Ovary (tissue), 7 donors: ENCODE measurements at regions not wholly inside any gene's neighbourhood (a gene's known extent, or its start where the extent isn't known, plus 50 kb on each side); places are given as distances from the start of the nearest gene placed in this dataset.

ENCODE experiments used
- DNase-seq, 5 donors: peaks; one replicate each; pipeline ENCODE4 v3.0.0-alpha.2; 2019 to 2020
- H3K27ac ChIP-seq, 2 donors: fragments of 200-600 bp; one replicate each; pipeline versions ENCODE4 v1.5.1 to v1.8.0; 2019 to 2022
- H3K27me3 ChIP-seq: fragments of 200-600 bp; one replicate; pipeline ENCODE4 v1.8.0; 2022
- H3K36me3 ChIP-seq: fragments of 200-600 bp; sonication (generic); one replicate; pipeline ENCODE4 v1.5.1; 2019
- H3K4me1 ChIP-seq: one replicate; pipeline ENCODE4 v1.8.1; 2013; ENCODE audit warnings: mild to moderate bottlenecking, moderate library complexity; ENCODE audit not compliant: insufficient read depth
- H3K4me3 ChIP-seq: fragments of 200-600 bp; sonication (generic); one replicate; pipeline ENCODE4 v1.5.1; 2017
- H3K9me3 ChIP-seq, 2 donors: fragments of 200-600 bp in 1 of 2; sonication (generic) in 1 of 2; one replicate each; pipeline versions ENCODE4 v1.5.1 to v1.8.1; 2013 to 2019; ENCODE audit warnings: mild to moderate bottlenecking in 1 of 2, moderate library complexity in 1 of 2
- CTCF ChIP-seq, 3 donors: fragments of 450-650 bp in 2 of 3; fragments of 200-600 bp in 1 of 3; IDR thresholded peaks; one replicate each; pipeline versions ENCODE4 v1.5.1 to v1.8.0; 2016 to 2022; ENCODE audit warnings: antibody characterized with exemption in 3 of 3, mild to moderate bottlenecking in 1 of 3
- EP300 ChIP-seq: sonication (generic); formaldehyde crosslinking; IDR thresholded peaks from one replicate; pipeline ENCODE4 v1.6.1; 2017; ENCODE audit warnings: antibody characterized with exemption
- POLR2A ChIP-seq: fragments of 450-650 bp; IDR thresholded peaks from one replicate; pipeline ENCODE4 v1.6.1; 2017; ENCODE audit warnings: antibody characterized with exemption, mild to moderate bottlenecking, moderate library complexity
- WGBS, 3 donors: extraction: QIAGEN DNeasy Blood & Tissue Kit in 1 of 3; methylation state at CpG; one replicate each; pipeline versions ENCODE4 v1.1.5 to v1.1.7; 2013 to 2017; 5-methylcytosine and 5-hydroxymethylcytosine counted together
- intact Hi-C, 4 donors: fragments of 100-400 bp; cut with DNase I; formaldehyde crosslinking; loops; one replicate each; pipeline versions ENCODE4 v1.11.0 to v1.15.1; 2022 to 2023
- donor health status: DM: no; HTN: no; CAD: no; lungs with moderate emphysema.
- donor health status: DM: no; HTN: no; CAD: no.
- donor health status: Bipolar disorder and iron deficiency.
- donor health status: DM: no; HTN: no; CAD: no.
- donor health status: DM: yes; HTN: yes; CAD: no.

- intact Hi-C loops, result no loop called here
- WGBS, 3 donors, result 79 to 89% (median 84%) methylated on average over 3 of the region's 3 CpGs
Measured at GRCh38 chr5:35297755-35298154, 67.5 kb upstream of the PRLR start.

GRCh38 chr5:35294976-35295375 is 64.7 kb upstream of the PRLR start:
- H3K9me3 ChIP-seq, result no peaks in the 10 kb centered on the region
- H3K27ac ChIP-seq, result no peak overlapping the region
- no peaks in the 10 kb centered on the region for H3K27me3 ChIP-seq
- DNase-seq, result no peak
- WGBS, 3 donors, result 69 to 84% (median 82%) methylated on average over 2 of the region's 2 CpGs
- intact Hi-C loops, result no loop called here
- TF ChIP-seq POLR2A, result no peak
- no peak for TF ChIP-seq CTCF (IDR thresholded peaks at IDR 0.05)
- no peak for TF ChIP-seq EP300
- no peaks in the 10 kb centered on the region for H3K4me1 ChIP-seq
- no peaks in the 10 kb centered on the region for H3K36me3 ChIP-seq
- H3K4me3 ChIP-seq, result no peak overlapping the region

More at GRCh38 chr5:35297755-35298154, 67.5 kb upstream of the PRLR start:
- no peaks in the 10 kb centered on the region for H3K27me3 ChIP-seq
- no peak for DNase-seq
- no peaks in the 10 kb centered on the region for H3K4me1 ChIP-seq
- H3K27ac ChIP-seq, result no peak overlapping the region
- no peak overlapping the region for H3K4me3 ChIP-seq
- TF ChIP-seq POLR2A (no peak), EP300 (no peak), CTCF (IDR thresholded peaks at IDR 0.05) (no peak)
- H3K36me3 ChIP-seq, result no peaks in the 10 kb centered on the region
- H3K9me3 ChIP-seq, result no peaks in the 10 kb centered on the region

- no peak overlapping the region for H3K4me3 ChIP-seq
- intact Hi-C loops, result no loop called here
- H3K36me3 ChIP-seq, result no peaks in the 10 kb centered on the region
- no peaks in the 10 kb centered on the region for H3K9me3 ChIP-seq
- TF ChIP-seq CTCF (IDR thresholded peaks at IDR 0.05) (no peak), EP300 (no peak), POLR2A (no peak)
- 68 to 86% (median 75%) methylated on average over 6 of the region's 6 CpGs for WGBS, 3 donors
- DNase-seq, result no peak
- H3K27ac ChIP-seq, result no peak overlapping the region
- H3K27me3 ChIP-seq, result no peaks in the 10 kb centered on the region
- no peaks in the 10 kb centered on the region for H3K4me1 ChIP-seq
Measured at GRCh38 chr5:35294017-35294416, 63.7 kb upstream of the PRLR start.

- Histone ChIP-seq H3K36me3 (no peaks in the 10 kb centered on the region), H3K27ac (no peak overlapping the region), H3K4me1 (no peaks in the 10 kb centered on the region), H3K27me3 (no peaks in the 10 kb centered on the region), H3K9me3 (no peaks in the 10 kb centered on the region), H3K4me3 (no peak overlapping the region)
- WGBS, 3 donors, result 62 to 66% (median 62%) methylated on average over 3 of the region's 3 CpGs
- DNase-seq, result no peak
- intact Hi-C loops, result no loop called here
- TF ChIP-seq POLR2A, result no peak
- no peak for TF ChIP-seq CTCF (IDR thresholded peaks at IDR 0.05)
- no peak for TF ChIP-seq EP300
Measured at GRCh38 chr5:35285435-35285834, 55.1 kb upstream of the PRLR start.

- intact Hi-C loops, result no loop called here
- 21 to 25% (median 22%) methylated on average over 1 of the region's 1 CpG for WGBS, 3 donors
- Histone ChIP-seq H3K4me3 (no peak overlapping the region), H3K4me1 (no peaks in the 10 kb centered on the region), H3K9me3 (no peaks in the 10 kb centered on the region), H3K36me3 (no peaks in the 10 kb centered on the region), H3K27ac (no peak overlapping the region), H3K27me3 (no peaks in the 10 kb centered on the region)
- TF ChIP-seq EP300 (no peak), POLR2A (no peak), CTCF (IDR thresholded peaks at IDR 0.05) (no peak)
- DNase-seq, result no peak
Measured at GRCh38 chr5:35285011-35285410, 54.7 kb upstream of the PRLR start.
